ENCODE measurements at regions not wholly inside any gene's neighbourhood (a gene's known extent, or its start where the extent isn't known, plus 50 kb on each side); places are given as distances from the start of the nearest gene placed in this dataset.

DNA sequence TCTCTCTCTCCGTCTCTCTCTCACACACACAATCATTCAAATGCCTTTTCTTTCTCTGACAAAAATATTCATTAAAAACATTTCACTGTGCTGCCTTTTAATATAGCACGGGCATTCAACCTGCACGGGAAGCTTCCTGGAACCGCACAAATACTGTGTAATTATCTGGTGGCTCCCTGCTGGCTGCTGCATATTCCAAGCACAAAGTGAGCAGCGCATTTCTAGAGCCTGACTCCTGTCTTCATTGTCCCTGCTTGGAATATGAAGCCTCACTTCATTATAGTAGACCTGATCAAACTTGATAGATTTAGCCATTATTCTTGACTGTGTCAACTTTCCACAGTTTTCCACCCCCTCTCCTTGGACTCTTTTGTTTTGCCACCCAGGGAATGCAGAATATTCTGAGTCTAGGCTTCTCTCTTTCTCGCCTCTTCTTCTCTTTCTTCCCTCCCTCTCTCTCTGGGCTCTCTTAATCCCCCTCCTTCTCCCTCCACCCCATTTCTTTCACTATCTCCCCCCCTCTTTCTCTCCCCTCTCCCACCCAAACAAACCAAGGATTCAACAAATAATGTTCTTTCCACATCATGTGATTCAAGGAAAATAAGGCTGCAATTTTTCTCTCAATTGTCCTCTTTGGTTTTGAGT, 672.1 kb upstream of the FANCL start:
- TF ChIP-seq CTCF (IDR thresholded peaks at IDR 0.05 in 2 of 3, conservative IDR thresholded peaks at IDR 0.05 in 1 of 3; ENCODE audit: control insufficient read depth in 2 of 3, extremely low read depth in 1 of 3, insufficient read depth in 1 of 3, low read depth in 3 of 3, low read length in 3 of 3) (no peak), POLR2AphosphoS5 (IDR thresholded peaks at IDR 0.05; ENCODE audit: low read length) (no peak), GATAD2B (conservative IDR thresholded peaks at IDR 0.05; ENCODE audit: low read depth) (no peak), LARP7 (IDR thresholded peaks at IDR 0.05) (no peak), SMC3 (IDR thresholded peaks at IDR 0.05; ENCODE audit: borderline replicate concordance, low read length) (no peak), BRCA1 (IDR thresholded peaks at IDR 0.05; ENCODE audit: low read depth, low read length) (no peak), TCF12 (IDR thresholded peaks at IDR 0.05; ENCODE audit: low read depth, low read length) (no peak), KAT2A (conservative IDR thresholded peaks at IDR 0.05; ENCODE audit: control insufficient read depth, low read depth, low read length) (no peak), SIX5 (IDR thresholded peaks at IDR 0.05; ENCODE audit: low read depth, low read length, severe bottlenecking) (no peak)

Measured in GM12878 (cell line).